ENCODE measurements at regions not wholly inside any gene's neighbourhood (a gene's known extent, or its start where the extent isn't known, plus 50 kb on each side); places are given as distances from the start of the nearest gene placed in this dataset.
"Not testable (repeated sequence)": the region's sequence is repeated elsewhere in the genome, so short reads cannot be mapped to it uniquely, and the experiment has no call there.

DNA sequence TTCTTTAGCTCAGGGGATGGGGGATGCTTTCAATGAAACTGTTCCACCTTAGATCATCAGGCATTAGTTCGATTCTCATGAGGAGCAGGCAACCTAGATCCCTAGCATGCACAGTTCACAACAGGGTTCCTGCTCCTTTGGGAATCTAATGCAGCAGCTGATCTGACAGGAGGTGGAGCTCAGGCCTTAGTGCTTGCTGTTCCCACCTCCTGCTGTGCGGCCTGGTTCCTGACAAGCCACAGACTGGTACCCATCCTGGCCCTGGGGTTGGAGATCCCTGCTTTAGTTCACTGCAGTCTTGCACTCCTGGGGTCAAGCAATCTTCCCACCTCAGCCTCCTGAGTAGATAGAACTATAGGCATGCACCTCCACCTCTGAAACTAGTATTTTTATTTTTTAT, 1369.8 kb upstream of the NUDT12 start:
- no peak for DNase-seq

DNA sequence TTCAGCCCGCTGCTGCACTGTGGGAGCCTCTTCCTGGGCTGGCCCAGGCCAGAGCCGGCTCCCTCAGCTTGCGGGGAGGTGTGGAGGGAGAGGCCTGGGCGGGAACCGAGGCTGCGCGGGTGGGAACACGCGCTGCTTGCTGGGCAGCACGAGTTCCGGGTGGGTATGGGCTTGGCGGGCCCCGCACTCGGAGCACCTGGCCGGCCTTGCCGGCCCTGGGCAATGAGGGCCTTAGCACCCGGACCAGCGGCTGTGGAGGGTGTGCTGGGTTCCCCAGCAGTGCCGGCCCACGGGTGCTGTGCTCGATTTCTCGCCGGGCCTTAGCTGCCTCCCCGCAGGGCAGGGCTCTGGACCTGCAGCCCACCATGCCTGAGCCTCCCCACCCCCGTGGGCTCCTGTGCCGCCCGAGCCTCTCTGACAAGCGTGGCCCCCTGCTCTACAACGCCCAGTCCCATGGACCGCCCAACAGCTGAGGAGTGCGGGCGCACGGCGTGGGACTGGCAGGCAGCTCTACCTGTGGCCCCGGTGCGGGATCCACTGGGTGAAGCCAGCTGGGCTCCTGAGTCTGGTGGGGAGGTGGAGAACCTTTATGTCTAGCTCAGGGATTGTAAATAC, 1366.4 kb upstream of the NUDT12 start:
- no peak for DNase-seq

DNA sequence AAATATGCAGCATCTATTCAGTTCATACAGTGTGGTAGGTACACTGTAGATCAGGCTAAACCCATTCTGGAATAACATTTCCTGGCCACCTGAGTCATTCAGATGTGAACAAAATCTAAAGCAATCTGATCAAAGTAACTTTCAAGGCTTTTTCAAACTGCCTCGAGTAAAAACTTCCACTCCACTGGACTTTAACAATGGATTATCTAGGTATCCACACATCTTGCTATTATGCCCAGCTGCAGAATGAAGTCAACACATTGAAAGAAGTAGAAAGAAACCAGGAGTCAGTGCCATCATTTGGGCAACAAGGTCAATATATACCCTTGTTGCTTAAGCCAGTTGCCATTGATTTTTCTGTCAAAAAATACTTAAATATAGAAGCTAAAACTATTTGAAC, 1352.6 kb upstream of the NUDT12 start:
- DNase-seq, result no peak

DNA sequence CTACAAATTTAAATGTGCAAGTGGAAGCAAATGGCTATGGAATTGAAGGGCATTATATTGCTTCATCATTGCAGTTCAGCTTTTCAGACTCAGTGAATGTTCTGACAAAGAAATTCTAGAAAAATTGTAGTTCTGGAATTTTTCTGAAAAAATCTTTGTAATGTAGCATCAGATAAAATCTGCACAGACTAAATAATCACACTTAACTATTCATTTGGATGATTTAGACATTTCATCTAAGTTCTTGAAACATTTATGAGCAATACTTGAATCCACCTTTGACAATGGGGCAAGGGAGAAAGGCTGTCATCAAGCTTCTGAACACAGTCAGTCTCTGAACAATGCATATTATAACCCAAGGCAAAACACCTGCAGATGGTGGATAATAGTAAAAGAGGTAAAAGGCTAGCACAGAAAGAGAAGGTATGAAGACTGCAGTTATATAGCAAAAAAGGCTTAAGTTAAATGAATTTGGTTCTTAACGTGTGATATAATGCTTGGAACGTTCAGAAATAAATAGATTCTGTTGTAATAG, 1352.0 kb upstream of the NUDT12 start:
- no peak for DNase-seq

DNA sequence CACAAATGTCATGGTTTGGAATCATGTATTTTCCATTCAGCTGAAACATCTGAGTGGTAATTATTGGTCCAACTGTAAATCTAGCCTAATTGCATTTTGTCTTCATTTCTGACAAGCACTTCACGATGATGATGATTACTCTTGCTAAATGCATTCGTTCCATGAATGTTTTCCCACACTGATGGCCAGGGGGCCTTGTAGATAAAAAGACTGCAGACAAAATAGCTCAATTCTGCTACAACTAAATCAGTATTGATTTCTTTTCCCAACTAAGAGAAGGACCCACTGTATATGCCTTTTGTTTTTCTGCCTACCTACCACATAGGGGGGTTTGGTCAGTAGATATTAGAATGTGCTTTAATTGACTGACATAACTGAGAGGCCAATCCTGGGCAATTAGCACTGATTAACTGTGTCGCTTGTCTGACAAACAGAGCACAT, 1351.3 kb upstream of the NUDT12 start:
- no peak for DNase-seq

DNA sequence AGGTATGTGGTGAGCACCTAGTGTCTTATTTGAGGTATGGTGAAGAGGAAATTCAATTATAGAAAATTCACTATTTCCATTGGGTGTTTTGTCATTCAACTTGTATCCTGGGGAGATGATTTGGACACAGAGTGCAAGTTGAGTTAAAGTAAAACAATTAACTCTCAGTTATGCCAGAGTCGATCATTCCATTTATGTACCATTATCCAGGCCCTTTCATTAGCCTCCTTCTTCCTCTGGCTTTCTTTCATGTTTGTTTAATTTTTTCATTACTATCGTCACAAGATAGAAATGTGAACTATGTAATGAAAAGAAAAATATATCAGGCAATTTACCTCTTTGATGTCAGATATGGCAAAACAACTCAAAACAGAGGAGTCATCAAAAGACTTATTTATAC, 1347.2 kb upstream of the NUDT12 start:
- no peak for DNase-seq

DNA sequence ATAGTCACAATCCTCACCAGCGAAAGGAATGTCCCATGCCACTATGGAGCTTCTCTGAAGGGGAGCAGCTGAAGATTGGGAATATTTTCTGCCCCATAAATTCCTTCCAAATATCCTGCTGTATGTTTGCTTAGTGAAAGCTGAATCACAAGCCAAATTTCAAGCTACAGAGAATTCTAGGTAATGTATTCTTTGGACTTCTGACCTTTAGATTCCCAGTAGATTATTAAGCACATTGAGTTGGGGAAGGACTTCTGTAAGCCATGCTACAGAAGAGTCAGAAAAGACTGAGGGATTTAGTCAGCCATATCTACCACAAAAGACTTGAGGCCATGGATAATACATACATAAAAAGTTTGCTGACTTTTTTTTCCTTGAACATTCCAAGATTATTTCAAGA, 1342.0 kb upstream of the NUDT12 start:
- no peak for DNase-seq

DNA sequence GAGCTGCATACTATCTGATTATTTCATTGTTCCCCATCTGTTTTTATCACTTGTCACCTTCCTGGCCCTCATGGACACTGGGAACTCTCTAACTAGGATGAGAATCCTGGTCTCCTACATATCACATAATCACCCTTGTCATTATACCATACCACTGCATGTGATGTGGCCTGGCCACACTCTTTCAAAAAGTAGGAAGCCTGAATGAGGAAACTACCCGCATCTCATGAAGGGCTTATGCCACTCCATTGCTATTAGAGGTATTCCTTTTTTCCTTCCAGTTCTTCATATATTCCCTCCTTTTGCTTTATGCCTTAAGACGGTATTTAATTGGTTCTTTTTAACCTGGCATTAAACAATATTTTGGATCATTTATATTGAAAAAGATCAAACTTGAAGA, 1341.4 kb upstream of the NUDT12 start:
- DNase-seq, result no peak

DNA sequence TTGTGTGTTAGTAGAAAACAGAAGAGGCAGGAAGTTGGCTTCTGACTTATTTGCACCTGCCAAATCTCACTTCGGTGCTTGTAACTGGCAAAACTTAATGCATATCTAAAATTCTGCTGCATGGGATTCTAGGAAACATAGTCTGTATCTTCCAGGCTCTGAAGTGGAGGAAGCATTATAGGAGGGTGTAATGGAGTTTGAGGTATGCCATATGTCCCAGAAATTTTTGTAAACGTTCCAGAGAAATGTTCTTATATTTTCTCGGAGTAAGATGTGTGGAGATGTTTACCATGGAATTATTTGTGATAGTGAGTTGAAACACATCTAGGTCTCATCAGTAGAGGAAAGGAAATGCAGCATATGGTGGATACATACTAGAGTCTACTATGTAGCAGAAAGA, 1329.0 kb upstream of the NUDT12 start:
- DNase-seq, result no peak

DNA sequence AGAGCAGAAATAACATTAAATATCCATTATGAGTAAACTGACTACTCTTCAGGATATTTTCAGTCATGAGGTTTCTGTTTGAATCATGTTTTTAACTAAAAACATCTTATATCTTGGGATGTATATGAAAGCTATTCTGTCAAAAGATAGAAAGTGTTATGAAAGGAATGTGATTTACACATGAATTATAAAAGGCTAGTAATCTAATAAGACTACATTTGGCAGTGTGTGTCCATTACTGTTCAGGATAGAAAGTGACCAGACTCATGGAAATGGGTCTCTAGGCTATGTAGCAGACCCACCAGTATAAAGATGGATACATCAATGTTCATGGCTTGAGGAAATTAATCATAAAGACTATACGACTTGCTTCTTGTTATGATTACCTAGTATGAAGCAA, 1328.2 kb upstream of the NUDT12 start:
- no peak for DNase-seq

DNA sequence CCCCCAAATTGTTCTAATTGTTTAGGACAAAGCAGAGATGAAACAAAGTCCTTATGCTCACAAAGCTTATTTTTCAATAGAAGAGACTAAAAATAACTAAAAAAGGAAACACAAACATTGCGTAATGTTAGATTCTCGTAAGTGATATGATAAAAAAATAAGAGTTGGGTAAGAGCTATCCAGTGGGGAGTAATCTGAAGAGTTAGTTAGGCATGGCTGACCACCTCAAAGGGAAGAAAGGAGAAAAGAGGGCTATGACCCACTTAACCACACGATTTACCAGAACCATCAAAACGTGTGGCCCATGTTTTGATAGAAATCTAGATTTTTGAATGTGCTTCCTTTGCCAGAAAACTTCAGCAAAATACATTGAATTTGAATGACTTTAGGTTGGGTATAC, 1296.8 kb upstream of the NUDT12 start:
- DNase-seq, result peak in 2 of 3 donors; percentile 19 to 43

DNA sequence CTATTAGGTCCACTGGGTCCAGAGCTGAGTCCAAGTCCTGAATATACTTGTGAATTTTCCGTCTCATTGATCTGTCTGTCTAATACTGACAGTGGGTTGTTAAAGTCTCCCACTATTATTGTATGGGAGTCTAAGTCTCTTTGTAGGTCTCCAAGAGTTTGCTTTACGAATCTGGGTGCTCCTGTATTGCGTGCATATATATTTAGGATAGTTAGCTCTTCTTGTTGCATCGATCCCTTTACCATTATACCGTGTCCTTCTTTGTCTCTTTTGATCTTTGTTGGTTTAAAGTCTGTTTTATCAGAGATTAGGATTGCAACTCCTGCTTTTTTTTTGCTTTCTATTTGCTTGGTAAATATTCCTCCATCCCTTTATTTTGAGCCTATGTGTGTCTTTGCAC, 1289.5 kb upstream of the NUDT12 start:
- DNase-seq, result not testable (repeated sequence)

DNA sequence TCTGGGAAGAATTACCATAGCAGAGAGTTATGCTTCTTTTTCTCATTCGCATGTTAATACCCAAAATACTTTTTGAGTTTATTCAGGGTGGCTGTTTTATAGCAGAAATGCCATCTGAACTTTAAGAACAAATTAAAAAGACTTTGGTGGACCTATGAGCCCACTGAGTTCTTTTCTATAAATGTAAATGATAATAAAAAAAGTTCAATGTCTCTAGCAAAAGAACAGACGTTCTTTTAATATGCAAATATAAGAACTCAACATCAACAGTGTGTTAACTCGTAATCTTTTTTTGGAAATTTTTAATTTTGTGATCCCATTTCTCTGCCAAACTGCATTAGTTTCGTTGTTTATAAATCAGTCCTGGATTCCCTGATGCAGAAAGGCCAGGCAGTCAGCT, 1283.0 kb upstream of the NUDT12 start:
- no peak for DNase-seq

DNA sequence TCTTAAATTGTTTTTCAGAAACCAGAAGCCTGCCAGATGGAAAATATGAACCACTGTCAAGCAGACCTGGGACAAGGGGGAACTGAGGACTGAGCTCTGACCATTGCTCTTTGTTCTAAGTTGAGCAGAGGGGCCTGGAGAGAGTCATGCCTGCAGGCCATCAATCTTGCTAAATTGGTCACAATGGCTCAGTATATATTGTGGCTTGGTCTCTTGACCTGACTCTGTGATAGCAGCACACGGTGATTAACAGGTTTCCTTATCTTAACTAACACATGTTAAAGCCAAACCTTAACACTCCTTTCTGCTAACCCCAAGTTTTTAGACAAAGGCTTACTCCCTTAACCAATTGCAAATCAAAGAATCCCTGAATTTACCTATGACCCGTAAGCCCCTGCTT, 1281.2 kb upstream of the NUDT12 start:
- DNase-seq, result no peak

DNA sequence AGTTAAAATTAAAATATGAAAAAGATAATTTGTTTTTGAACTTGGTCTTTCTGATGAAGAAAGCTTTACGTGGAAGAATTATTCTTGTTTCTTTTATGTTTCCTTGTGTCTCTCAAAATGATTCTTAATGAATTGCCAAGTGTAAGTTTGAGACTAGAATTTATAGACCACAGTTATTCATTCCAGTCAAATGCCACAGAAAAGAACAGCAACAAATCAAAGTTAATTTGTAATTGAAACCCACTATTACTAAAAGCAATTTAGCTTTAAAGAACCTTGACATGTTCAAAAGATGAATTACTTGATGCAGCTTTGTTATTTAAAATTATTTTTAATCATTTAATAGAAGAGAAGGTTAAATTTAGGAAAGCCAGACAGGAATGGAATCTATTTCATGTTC, 1277.7 kb upstream of the NUDT12 start:
- no peak for DNase-seq

DNA sequence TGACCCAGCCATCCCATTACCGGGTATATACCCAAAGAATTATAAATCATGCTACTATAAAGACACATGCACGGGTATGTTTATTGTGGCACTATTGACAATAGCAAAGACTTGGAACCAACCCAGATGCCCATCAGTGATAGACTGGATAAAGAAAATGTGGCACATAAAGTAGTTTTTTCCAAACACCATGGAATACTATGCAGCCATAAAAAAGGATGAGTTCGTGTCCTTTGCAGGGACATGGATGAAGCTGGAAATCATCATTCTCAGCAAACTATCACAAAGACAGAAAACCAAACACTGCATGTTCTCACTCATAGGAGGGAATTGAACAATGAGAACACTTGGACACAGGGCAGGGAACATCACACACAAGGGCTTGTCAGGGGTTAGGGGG, 1268.9 kb upstream of the NUDT12 start:
- DNase-seq, result not testable (repeated sequence)

DNA sequence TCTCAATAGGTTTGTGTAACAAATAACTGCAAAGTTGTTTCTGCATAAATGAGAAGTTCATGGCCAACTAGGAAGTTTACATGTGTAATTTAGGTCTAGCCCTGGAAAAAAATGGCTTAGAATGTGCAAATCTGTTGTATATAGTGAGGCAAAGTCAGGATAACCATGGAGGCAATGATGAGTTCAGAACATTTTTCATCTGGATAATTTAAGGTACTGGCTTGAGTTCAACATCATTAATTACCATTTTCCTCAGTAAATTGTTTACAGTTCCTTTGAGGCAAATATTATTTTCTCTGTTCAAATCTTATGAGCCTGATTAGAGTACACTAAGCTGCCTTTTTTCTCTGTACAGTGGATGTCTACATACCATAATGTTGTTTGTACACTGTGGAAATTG, 1259.0 kb upstream of the NUDT12 start:
- no peak for DNase-seq

DNA sequence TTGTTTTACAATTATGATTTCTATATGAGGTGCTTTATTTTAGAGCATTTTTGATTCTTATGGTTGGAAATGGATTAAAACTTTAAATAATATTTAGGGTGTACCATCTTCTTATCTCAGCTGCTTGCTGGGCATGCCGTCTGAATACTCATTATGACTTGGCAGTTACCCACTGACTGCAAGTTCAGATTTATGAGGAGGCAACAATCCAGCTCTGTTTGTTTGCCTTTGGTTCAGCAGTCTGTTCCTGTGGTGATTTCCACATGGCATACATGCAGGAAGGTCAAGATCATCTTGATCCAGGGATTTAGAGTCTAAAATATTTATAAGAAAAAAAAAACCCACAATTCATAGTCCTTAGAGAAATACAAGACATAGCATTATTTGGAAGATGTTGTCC, 1254.5 kb upstream of the NUDT12 start:
- no peak for DNase-seq

DNA sequence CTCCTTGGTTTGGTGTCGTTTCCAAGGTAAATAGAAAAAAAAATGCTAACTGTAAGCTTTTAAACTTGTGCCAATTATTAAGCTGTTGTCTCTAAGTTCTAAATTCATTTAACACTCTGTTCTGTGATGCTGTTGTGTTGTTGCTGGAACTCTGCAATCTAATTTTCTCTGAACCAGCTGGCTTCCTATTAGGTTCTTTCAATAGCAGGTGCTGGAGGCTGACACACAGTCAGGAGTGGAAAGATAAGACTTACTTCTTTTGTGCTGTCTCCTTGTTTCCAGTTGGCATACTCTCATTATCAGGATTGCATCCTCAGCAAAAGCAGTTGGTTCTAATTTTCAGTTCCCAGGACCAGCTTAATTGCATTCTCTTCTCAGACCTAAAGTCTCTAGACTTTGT, 1252.6 kb upstream of the NUDT12 start:
- DNase-seq, result no peak

DNA sequence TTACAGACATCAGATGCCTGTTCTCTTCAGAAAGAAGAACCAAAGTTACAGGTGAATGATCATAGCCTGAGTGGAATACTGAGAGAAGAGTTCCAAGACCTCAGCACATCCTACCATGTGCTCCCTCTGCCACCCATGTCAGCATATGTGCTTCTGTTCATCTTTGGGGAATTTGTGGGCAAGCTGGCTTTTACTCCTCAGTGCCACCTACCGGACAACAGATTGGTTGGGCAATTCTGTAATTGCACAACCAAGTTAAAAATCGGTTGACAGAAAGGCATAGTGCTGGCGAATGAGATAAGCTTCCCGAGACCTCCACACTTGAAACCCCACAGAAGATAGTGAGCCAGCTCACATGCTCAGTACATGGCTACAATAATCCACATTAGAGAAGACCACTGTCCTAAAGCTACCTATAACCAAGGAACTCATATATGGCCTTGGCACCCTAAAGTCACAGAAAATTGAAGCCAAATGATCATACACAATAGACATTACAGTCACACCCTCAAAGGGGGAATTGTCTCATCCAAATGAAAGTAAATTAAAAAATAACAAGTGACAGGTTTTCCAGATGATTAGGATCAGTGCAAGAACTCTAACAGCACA, 1238.0 kb upstream of the NUDT12 start:
- DNase-seq, result no peak

DNA sequence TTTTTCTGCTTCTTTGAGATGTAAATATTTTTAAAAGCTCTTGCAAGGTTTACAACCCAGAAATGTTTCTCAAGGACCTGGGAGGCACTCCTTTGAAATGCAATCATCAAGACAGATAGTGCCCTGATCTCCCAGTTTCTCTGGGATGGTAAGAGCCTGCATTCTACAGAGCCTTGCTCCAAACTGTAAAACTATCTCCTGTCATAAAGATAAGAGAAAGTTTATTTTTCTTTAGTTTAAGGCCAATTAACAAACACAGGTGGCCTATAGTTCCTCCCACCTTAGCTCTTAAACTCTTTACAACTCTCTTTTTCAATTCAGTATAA, 1231.1 kb upstream of the NUDT12 start:
- DNase-seq, result no peak

DNA sequence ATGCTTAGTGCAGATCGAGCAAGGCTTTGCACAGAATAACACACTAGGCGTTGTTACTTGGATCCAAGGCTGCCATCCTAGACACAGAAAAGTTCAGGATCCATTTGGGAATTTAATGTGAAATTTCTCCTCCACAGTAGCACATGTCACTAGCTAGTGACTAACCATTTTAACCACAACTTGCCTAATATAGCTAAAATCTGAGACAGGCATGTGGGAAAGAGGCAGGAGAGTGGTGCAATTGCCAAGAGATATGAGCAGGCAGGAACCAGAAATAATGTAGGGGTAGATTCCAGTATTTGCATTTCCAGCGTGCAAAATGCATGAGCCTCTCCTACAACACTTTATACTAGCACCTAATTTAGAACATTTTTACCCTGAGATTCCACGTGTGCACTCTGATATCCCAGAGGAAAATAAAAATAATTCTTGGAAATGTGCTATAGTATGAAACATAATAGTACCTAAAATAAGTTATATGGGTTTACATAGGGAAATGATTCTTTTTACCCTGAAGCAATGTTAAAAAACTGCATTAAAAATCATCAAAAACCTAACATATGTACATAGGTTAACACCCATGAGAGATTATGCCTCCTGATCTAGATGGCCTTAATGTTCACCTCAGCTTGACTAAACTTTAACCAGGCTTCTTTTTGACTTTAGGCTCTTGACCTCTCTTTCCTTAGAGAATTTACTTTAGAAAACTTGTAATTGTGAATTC, 1230.6 kb upstream of the NUDT12 start:
- DNase-seq, result no peak

DNA sequence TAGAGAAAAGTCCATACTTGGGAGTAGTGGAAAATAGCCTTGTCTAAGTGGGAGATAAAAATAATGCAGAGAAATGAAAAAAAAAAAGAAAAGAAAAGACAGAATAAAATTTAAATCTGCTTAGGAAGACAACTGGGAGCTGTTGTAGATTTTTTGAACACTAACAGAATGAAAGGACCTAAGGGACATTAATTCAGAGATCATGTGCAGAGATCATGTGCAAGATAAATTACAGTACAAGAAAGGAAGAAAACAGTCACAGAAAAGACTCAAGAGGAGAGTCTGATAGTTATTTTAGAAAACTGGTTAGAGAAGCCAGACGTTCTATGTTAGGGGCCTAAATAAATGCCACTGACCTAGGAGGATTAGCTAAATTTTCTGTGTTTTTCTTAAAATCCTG, 1226.8 kb upstream of the NUDT12 start:
- DNase-seq, result no peak

DNA sequence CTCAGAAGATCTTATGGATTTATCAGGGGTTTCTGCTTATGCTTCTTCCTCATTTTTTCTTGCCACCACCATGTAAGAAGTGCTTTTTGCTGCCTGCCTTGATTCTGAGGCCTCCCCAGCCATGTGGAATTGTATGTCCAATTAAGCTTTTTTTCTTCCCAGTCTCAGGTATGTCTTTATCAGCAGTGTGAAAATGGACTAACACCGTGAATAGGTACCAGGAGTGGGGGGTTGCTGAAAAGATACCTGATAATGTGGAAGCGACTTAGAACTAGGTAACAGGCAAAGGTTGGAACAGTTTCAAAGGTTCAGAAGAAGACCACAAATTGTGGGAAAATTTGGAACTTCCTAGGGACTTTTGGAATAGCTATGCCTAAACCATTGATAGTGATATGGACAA, 1222.5 kb upstream of the NUDT12 start:
- DNase-seq, result no peak

DNA sequence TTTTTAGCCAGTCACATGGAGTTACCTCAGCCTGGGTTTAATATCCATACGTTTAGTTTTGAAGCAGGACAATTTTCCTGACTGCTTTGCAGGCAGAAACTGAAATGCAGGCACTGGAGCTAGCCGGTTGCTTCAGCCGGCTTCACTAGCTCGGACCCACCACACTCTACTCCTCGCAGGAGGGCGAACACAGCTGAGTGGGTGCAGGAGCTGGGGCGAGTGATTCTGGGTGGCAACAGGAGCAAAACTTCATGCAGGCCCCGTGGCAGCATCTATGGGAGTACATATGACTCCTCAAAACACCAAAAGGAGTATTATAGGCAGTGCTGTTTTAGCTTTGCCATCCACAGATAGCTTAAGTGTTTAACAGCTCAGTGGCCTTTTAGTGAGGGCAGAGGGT, 1211.8 kb upstream of the NUDT12 start:
- DNase-seq, result no peak
